Neural cell (in vitro differentiated cells): ENCODE measurements at regions not wholly inside any gene's neighbourhood (a gene's known extent, or its start where the extent isn't known, plus 50 kb on each side); places are given as distances from the start of the nearest gene placed in this dataset.

Experiments
- RAD21 ChIP-seq: fragments of 450-650 bp; conservative IDR thresholded peaks from 2 replicates; pipeline ENCODE4 v1.6.1; 2014; ENCODE audit warnings: antibody characterized with exemption, mild to moderate bottlenecking, moderate library complexity
- TF ChIP-seq, protein P1 (sequence below): fragments of 450-650 bp; IDR thresholded peaks from 2 replicates; pipeline ENCODE4 v1.5.1; 2014; ENCODE audit warnings: antibody characterized with exemption, mild to moderate bottlenecking, moderate library complexity; ENCODE audit not compliant: poor library complexity, severe bottlenecking

DNA sequence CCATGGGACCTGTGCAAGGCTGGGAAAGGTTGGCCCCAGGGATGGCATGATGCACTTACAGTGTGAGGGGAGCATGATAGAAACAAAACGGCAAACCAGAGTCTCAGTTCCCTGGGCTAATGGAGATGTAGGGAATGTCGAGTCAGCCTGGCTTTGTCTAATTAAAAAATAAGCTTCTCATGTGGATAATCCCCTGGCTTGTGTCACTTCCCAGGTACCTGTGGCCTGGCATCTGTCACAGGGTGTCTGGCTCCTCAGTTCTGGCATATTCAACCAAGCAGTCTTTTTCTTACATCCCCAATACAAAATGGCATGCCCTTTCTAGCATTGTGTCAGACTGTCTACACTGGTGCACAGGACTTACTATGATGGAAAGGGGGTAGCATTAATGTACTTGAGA, 261.4 kb downstream of the GRIN2B start:
- TF ChIP-seq, protein P1, sequence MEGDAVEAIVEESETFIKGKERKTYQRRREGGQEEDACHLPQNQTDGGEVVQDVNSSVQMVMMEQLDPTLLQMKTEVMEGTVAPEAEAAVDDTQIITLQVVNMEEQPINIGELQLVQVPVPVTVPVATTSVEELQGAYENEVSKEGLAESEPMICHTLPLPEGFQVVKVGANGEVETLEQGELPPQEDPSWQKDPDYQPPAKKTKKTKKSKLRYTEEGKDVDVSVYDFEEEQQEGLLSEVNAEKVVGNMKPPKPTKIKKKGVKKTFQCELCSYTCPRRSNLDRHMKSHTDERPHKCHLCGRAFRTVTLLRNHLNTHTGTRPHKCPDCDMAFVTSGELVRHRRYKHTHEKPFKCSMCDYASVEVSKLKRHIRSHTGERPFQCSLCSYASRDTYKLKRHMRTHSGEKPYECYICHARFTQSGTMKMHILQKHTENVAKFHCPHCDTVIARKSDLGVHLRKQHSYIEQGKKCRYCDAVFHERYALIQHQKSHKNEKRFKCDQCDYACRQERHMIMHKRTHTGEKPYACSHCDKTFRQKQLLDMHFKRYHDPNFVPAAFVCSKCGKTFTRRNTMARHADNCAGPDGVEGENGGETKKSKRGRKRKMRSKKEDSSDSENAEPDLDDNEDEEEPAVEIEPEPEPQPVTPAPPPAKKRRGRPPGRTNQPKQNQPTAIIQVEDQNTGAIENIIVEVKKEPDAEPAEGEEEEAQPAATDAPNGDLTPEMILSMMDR = no peak
- TF ChIP-seq RAD21 = no peak
